WI38 (cell line): ENCODE measurements at regions not wholly inside any gene's neighbourhood (a gene's known extent, or its start where the extent isn't known, plus 50 kb on each side); places are given as distances from the start of the nearest gene placed in this dataset.

Source experiments
- H3K4me3 ChIP-seq: 2 replicates; pipeline ENCODE4 v1.5.1; 2011; ENCODE audit warnings: low read depth, mild to moderate bottlenecking, control low read depth, low read length
- CTCF ChIP-seq: IDR thresholded peaks from 2 replicates; pipeline ENCODE4 v1.5.1; 2012; ENCODE audit warnings: low read depth, mild to moderate bottlenecking, control low read depth, low read length

- no peak for TF ChIP-seq CTCF
- H3K4me3 ChIP-seq: no peak overlapping the region
Observed at GRCh38 chr5:2251751-2252150, 369.0 kb upstream of the IRX4 start.

- no peak for TF ChIP-seq CTCF
- no peak overlapping the region for H3K4me3 ChIP-seq
Observed at GRCh38 chr5:2251298-2251697, 368.6 kb upstream of the IRX4 start.

GRCh38 chr5:2250365-2250950, 367.7 kb upstream of the IRX4 start:
- TF ChIP-seq CTCF: no peak
- H3K4me3 ChIP-seq: no peak overlapping the region

- no peak for TF ChIP-seq CTCF
- H3K4me3 ChIP-seq: no peak overlapping the region
Observed at GRCh38 chr5:2249442-2249841, 366.7 kb upstream of the IRX4 start.

- TF ChIP-seq CTCF: no peak
- no peak overlapping the region for H3K4me3 ChIP-seq
Observed at GRCh38 chr5:2249026-2249425, 366.3 kb upstream of the IRX4 start.

GRCh38 chr5:2242539-2242938, 359.8 kb upstream of the IRX4 start:
- TF ChIP-seq CTCF: no peak
- H3K4me3 ChIP-seq: no peak overlapping the region

- no peak for TF ChIP-seq CTCF
- no peak overlapping the region for H3K4me3 ChIP-seq
Observed at GRCh38 chr5:2241842-2242241, 359.1 kb upstream of the IRX4 start.
